ENCODE measurements at regions not wholly inside any gene's neighbourhood (a gene's known extent, or its start where the extent isn't known, plus 50 kb on each side); places are given as distances from the start of the nearest gene placed in this dataset.

GRCh38 chr18:67359873-67360838, 156.4 kb downstream of the DSEL start:
- Histone ChIP-seq H3K27ac (peak overlapping the region in 3 of 4 donors; percentile 7 to 20 (median 10)), H3K4me1 (no peaks in the 10 kb centered on the region), H3K4me3 (no peak overlapping the region), H3K9me3 (no peaks in the 10 kb centered on the region), H3K36me3 (replicated peaks in 1 of 2; ENCODE audit: insufficient read depth in 1 of 2, low read depth in 2 of 2) (no peaks in the 10 kb centered on the region), H3K27me3 (no peaks in the 10 kb centered on the region)
- WGBS, 2 donors = 35 to 37% methylated on average over 8 of the region's 8 CpGs
- intact Hi-C loops (cut with DNase I) = no loop called here
- no peak for TF ChIP-seq POLR2A (IDR thresholded peaks at IDR 0.05)
- TF ChIP-seq, protein P1, sequence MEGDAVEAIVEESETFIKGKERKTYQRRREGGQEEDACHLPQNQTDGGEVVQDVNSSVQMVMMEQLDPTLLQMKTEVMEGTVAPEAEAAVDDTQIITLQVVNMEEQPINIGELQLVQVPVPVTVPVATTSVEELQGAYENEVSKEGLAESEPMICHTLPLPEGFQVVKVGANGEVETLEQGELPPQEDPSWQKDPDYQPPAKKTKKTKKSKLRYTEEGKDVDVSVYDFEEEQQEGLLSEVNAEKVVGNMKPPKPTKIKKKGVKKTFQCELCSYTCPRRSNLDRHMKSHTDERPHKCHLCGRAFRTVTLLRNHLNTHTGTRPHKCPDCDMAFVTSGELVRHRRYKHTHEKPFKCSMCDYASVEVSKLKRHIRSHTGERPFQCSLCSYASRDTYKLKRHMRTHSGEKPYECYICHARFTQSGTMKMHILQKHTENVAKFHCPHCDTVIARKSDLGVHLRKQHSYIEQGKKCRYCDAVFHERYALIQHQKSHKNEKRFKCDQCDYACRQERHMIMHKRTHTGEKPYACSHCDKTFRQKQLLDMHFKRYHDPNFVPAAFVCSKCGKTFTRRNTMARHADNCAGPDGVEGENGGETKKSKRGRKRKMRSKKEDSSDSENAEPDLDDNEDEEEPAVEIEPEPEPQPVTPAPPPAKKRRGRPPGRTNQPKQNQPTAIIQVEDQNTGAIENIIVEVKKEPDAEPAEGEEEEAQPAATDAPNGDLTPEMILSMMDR (IDR thresholded peaks at IDR 0.05) = no peak
- ATAC-seq (peak; percentile 94), DNase-seq (peak; percentile 21 to 65 (median 46))

DNA sequence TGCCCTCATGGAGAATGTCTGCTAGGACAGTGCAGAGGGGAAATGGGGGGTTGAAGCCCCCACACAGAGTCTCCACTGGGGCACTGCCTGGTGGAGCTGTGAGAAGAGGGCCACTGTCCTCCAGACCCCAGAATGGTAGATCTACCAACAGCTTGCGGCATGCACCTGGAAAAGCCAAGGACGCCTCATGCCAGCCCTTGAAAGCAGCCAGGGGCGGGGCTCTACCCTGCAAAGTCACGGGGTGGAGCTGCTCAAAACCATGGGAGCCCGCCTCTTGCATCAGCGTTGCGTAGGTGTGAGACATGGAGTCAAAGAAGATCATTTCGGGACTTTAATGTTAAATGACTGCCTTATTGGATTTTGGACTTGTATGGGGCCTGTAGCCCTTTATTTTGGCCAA, 157.6 kb downstream of the DSEL start:
- Histone ChIP-seq H3K27ac (no peak overlapping the region), H3K4me3 (no peak overlapping the region), H3K4me1 (no peaks in the 10 kb centered on the region), H3K9me3 (no peaks in the 10 kb centered on the region), H3K36me3 (replicated peaks in 1 of 2; ENCODE audit: insufficient read depth in 1 of 2, low read depth in 2 of 2) (no peaks in the 10 kb centered on the region), H3K27me3 (no peaks in the 10 kb centered on the region)
- TF ChIP-seq, protein P1 (IDR thresholded peaks at IDR 0.05) = no peak
- no peak for TF ChIP-seq POLR2A (IDR thresholded peaks at IDR 0.05)
- ATAC-seq (no peak), DNase-seq (no peak)
- WGBS, 2 donors = 76 to 100% methylated on average over 7 to 8 of the region's 8 CpGs
- intact Hi-C loops (cut with DNase I) = no loop called here

- no peaks in the 10 kb centered on the region for H3K36me3 ChIP-seq (replicated peaks in 1 of 2; ENCODE audit: insufficient read depth in 1 of 2, low read depth in 2 of 2)
- H3K4me1 ChIP-seq = no peaks in the 10 kb centered on the region
- DNase-seq = no peak
- no peak for TF ChIP-seq POLR2A (IDR thresholded peaks at IDR 0.05)
- TF ChIP-seq, protein P1 (IDR thresholded peaks at IDR 0.05) = no peak
- H3K27me3 ChIP-seq = no peaks in the 10 kb centered on the region
- no peak overlapping the region for H3K27ac ChIP-seq
- ATAC-seq = no peak
- H3K9me3 ChIP-seq = no peaks in the 10 kb centered on the region
- 57 to 66% methylated on average over 4 of the region's 4 CpGs for whole genome bisulfite sequencing, 2 donors
- intact Hi-C loops (cut with DNase I) = no loop called here
- H3K4me3 ChIP-seq = no peak overlapping the region
These were observed 161.8 kb downstream of the DSEL start for GRCh38 chr18:67354692-67355091.

- WGBS, 2 donors = 0% methylated on average over 1 of the region's 1 CpG
- no peaks in the 10 kb centered on the region for H3K4me1 ChIP-seq
- H3K36me3 ChIP-seq (replicated peaks in 1 of 2; ENCODE audit: insufficient read depth in 1 of 2, low read depth in 2 of 2) = no peaks in the 10 kb centered on the region
- intact Hi-C loops (cut with DNase I) = no loop called here
- no peak for ATAC-seq
- no peak overlapping the region for H3K4me3 ChIP-seq
- H3K27ac ChIP-seq = no peak overlapping the region
- TF ChIP-seq POLR2A (IDR thresholded peaks at IDR 0.05) = no peak
- TF ChIP-seq, protein P1 (IDR thresholded peaks at IDR 0.05) = no peak
- no peaks in the 10 kb centered on the region for H3K9me3 ChIP-seq
- no peak for DNase-seq
- H3K27me3 ChIP-seq = no peaks in the 10 kb centered on the region
These were observed 162.4 kb downstream of the DSEL start for GRCh38 chr18:67354091-67354490.
